ENCODE measurements at regions not wholly inside any gene's neighbourhood (a gene's known extent, or its start where the extent isn't known, plus 50 kb on each side); places are given as distances from the start of the nearest gene placed in this dataset.
A peak's percentile ranks its signal among the peaks of the same experiment; 100 is the strongest.

GRCh38 chr14:51145246-51145645, 50.3 kb upstream of the TRIM9 start:
- no peak for DNase-seq

- no peak for DNase-seq
Measured at GRCh38 chr14:51147183-51147582, 52.3 kb upstream of the TRIM9 start.

- DNase-seq: no peak
Measured at GRCh38 chr14:51155326-51155725, 60.4 kb upstream of the TRIM9 start.

- DNase-seq: peak; percentile 67
Measured at GRCh38 chr14:51157012-51157411, 62.1 kb upstream of the TRIM9 start.

GRCh38 chr14:51160871-51161270, 66.0 kb upstream of the TRIM9 start:
- peak; percentile 10 for DNase-seq

GRCh38 chr14:51165415-51165814, 70.5 kb upstream of the TRIM9 start:
- no peak for DNase-seq

GRCh38 chr14:51167587-51168214, 72.3 kb upstream of the TMX1 start:
- DNase-seq: peak; percentile 52

- peak; percentile 46 for DNase-seq
Measured at GRCh38 chr14:51168215-51168613, 71.8 kb upstream of the TMX1 start.

GRCh38 chr14:51173863-51174262, 66.2 kb upstream of the TMX1 start:
- DNase-seq: no peak

GRCh38 chr14:51176839-51177238, 63.2 kb upstream of the TMX1 start:
- DNase-seq: peak; percentile 79

GRCh38 chr14:51180577-51180976, 59.5 kb upstream of the TMX1 start:
- DNase-seq: no peak

- no peak for DNase-seq
Measured at GRCh38 chr14:51182131-51182565, 57.9 kb upstream of the TMX1 start.

GRCh38 chr14:51185180-51185579, 54.9 kb upstream of the TMX1 start:
- DNase-seq: no peak

GRCh38 chr14:51185754-51186153, 54.3 kb upstream of the TMX1 start:
- no peak for DNase-seq

- no peak for DNase-seq
Measured at GRCh38 chr14:51188566-51189185, 51.4 kb upstream of the TMX1 start.

- no peak for DNase-seq
Measured at GRCh38 chr14:51189600-51190376, 50.3 kb upstream of the TMX1 start.
